ENCODE measurements at regions not wholly inside any gene's neighbourhood (a gene's known extent, or its start where the extent isn't known, plus 50 kb on each side); places are given as distances from the start of the nearest gene placed in this dataset.

GRCh38 chr10:130498934-130499333, 362.7 kb downstream of the GLRX3 start:
- no peak for TF ChIP-seq CTCF (IDR thresholded peaks at IDR 0.05; ENCODE audit: low read depth, low read length)
- no peak for TF ChIP-seq EZH2phosphoT487 (IDR thresholded peaks at IDR 0.05; ENCODE audit: low read depth)

Measured in OCI-LY3 (cell line).